DMS 273 (cell line): ENCODE measurements at regions not wholly inside any gene's neighbourhood (a gene's known extent, or its start where the extent isn't known, plus 50 kb on each side); places are given as distances from the start of the nearest gene placed in this dataset.

ENCODE experiments used
- DNase-seq: peaks from one replicate; lab custom pipeline; 2025; ENCODE audit not compliant: unreplicated experiment; lab: John Stamatoyannopoulos, UW

GRCh38 chr3:111339017-111339416 lies 203.0 kb upstream of the CD96 start:
- no peak for DNase-seq

GRCh38 chr3:111351334-111351733 lies 190.7 kb upstream of the CD96 start:
- DNase-seq = no peak

- no peak for DNase-seq
These were observed 189.4 kb upstream of the CD96 start for GRCh38 chr3:111352585-111352984.

GRCh38 chr3:111359261-111360030 lies 182.6 kb upstream of the CD96 start:
- DNase-seq = no peak

GRCh38 chr3:111362381-111363009 lies 179.5 kb upstream of the CD96 start:
- DNase-seq = no peak

GRCh38 chr3:111366515-111366914 lies 175.5 kb upstream of the CD96 start:
- DNase-seq = no peak

GRCh38 chr3:111368056-111368455 lies 173.9 kb upstream of the CD96 start:
- no peak for DNase-seq

- no peak for DNase-seq
These were observed 172.0 kb upstream of the CD96 start for GRCh38 chr3:111369958-111370357.

GRCh38 chr3:111373239-111373638 lies 168.8 kb upstream of the CD96 start:
- no peak for DNase-seq

GRCh38 chr3:111373861-111374260 lies 168.1 kb upstream of the CD96 start:
- no peak for DNase-seq

- DNase-seq = no peak
These were observed 156.0 kb upstream of the CD96 start for GRCh38 chr3:111385971-111386495.

- DNase-seq = peak; percentile 97
These were observed 149.1 kb upstream of the CD96 start for GRCh38 chr3:111392894-111393398.

- no peak for DNase-seq
These were observed 129.3 kb upstream of the CD96 start for GRCh38 chr3:111412656-111413055.

GRCh38 chr3:111414531-111414930 lies 127.5 kb upstream of the CD96 start:
- no peak for DNase-seq

- no peak for DNase-seq
These were observed 127.0 kb upstream of the CD96 start for GRCh38 chr3:111415018-111415417.

- no peak for DNase-seq
These were observed 123.6 kb upstream of the CD96 start for GRCh38 chr3:111418391-111418790.

- DNase-seq = no peak
These were observed 113.7 kb upstream of the CD96 start for GRCh38 chr3:111428301-111428700.

GRCh38 chr3:111434941-111435622 lies 106.9 kb upstream of the CD96 start:
- DNase-seq = no peak

GRCh38 chr3:111438283-111438682 lies 103.7 kb upstream of the CD96 start:
- DNase-seq = no peak

- DNase-seq = peak; percentile 23
These were observed 87.4 kb upstream of the CD96 start for GRCh38 chr3:111454551-111454950.

- DNase-seq = peak; percentile 95
These were observed 76.8 kb upstream of the CD96 start for GRCh38 chr3:111465081-111465670.
